SK-N-MC (cell line): ENCODE measurements at regions not wholly inside any gene's neighbourhood (a gene's known extent, or its start where the extent isn't known, plus 50 kb on each side); places are given as distances from the start of the nearest gene placed in this dataset.

Experiments used
- EZH2 ChIP-seq: fragments of 200-600 bp; sonication (generic); IDR thresholded peaks from one replicate; pipeline ENCODE4 v1.6.1; 2017; ENCODE audit warnings: antibody characterized with exemption
- FOXP2 ChIP-seq: optimal IDR thresholded peaks from 2 replicates; pipeline ENCODE3; 2011; ENCODE audit warnings: mild to moderate bottlenecking, moderate library complexity; ENCODE audit not compliant: insufficient read depth; ENCODE audit errors: extremely low read length, control extremely low read depth
- POLR2AphosphoS5 ChIP-seq: IDR thresholded peaks from 2 replicates; pipeline ENCODE4 v1.6.1; 2012; ENCODE audit warnings: mild to moderate bottlenecking, low read depth, low read length, borderline replicate concordance

DNA sequence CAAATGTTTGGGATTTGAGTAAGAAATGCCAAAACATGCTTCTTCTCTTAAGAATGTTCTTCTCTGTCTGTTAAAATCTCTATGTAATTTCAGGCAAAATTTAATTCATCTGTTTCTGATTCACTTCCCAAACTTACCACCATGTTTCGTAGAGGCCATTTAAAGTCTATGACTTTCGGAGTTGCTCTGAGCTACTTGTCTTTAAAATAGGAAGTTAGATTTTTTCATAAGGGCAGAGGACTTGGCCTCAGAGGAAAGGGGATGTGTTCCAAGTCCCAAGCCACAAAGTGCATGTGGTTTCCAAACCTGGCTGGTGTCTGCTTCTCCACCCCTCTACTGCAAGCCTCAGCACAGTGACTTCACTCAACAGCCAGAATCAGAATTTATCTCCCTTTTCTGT is 111.3 kb upstream of the ADRA1B start:
- TF ChIP-seq POLR2AphosphoS5 (no peak), EZH2 (no peak), FOXP2 (no peak)
